Pulmonary artery endothelial cell (primary cell): ENCODE measurements at regions not wholly inside any gene's neighbourhood (a gene's known extent, or its start where the extent isn't known, plus 50 kb on each side); places are given as distances from the start of the nearest gene placed in this dataset.
"Not testable (repeated sequence)": the region's sequence is repeated elsewhere in the genome, so short reads cannot be mapped to it uniquely, and the experiment has no call there.

Experiments
- DNase-seq: peaks from one replicate; pipeline ENCODE4 v3.0.0-alpha.2; 2011; ENCODE audit warnings: low read depth, low spot score

DNA sequence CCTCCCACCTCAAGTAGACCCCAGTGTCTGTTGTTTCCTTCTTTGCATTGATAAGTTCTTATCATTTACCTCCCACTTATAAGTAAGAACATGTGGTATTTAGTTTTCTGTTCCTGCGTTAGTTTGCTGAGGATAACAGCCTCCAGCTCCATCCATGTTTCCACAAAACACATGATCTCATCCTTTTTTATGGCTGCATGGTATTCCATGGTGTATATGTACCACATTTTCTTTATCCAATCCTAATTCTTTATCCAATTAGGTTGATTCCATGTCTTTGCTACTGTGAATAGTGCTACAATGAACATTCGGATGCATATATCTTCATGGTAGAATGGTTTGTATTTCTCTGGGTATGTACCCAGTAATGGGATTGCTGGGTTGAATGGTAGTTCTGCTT is 102.5 kb upstream of the UGP2 start:
- not testable (repeated sequence) for DNase-seq

DNA sequence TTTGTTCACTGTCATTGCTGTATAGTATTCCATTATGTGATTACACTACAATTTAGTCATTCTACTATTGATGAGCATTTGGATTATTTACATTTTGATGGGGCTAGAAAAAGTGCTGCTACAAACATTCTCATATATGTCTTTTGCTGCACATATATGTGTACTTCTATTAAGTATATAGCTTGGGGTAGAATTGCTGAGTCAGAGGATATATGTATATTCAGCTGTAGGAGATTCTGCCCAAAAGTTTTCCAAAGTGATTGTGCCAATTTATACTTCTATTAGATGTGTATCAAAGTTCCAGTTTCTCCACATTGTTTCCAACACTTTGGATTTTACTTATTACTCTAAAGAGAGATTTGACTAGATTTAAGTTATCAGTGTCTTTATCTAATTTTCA is 101.7 kb upstream of the UGP2 start:
- no peak for DNase-seq

DNA sequence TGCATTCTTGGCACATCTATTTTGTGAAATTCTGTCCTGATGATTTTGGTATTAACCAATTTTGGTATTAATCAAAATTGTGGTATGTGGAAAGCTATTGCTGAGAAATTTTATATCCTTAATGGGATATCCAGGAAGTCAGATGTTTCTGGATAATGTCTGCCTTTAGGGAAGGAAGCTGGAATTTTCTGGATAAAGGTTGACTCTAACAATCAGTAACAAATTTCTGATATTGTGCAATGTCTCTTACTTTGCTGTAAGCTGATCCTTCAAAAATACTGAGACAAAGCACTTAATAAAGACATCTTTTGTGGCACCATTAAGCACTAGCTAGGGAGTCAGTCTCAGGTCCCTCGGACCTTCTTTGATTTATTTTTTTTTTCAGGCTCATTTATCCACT is 100.8 kb upstream of the UGP2 start:
- DNase-seq, result no peak

DNA sequence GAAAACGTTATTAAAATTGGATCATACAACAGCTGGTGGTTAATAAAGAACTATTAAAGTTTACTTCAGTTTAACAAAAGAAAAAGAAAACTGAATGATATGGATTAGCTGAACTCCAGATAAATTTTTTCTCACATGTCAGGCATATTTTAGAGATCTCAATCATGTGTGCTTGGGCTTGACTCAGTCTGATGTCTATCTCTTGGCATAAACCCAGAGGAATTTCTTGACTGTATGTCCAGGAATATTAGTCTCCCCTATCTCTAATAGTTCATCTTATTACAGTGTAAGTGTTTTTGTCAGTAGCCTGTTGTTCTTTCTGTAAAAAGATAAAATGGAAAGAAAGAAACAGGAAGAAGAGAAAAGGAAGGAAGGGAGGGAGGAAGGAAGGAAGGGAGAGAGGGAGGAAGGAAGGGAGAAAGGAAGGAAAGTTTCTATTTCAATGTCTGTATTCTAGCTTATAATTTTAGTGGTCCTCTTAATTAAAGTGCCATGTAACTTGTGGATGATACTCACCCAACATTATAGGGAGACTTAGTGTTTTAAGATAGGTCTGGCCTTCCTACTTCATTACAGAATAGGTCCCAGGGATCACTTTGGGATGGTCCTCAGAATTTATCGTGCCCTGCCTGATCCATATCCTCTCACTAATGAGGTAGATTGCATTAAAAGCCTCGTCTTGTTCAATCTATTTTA is 99.7 kb upstream of the UGP2 start:
- no peak for DNase-seq

DNA sequence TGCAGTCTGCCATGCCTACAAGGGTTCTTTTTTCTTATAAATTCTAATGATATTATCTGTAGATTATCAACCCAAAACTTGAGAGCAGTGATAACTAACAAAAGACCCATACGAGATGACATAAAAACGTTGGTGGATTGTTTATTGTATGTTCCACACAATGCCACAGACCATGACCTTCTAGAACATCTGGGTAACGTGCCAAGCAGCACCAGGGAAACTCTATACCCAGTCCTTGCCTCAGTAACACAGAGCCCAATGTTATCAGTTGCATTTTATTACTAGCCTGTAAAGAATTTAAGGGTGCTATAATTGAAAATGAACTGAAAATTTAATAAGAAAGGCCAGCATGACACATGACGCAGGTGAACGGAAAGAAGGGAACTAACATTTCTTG is 99.1 kb upstream of the UGP2 start:
- no peak for DNase-seq

DNA sequence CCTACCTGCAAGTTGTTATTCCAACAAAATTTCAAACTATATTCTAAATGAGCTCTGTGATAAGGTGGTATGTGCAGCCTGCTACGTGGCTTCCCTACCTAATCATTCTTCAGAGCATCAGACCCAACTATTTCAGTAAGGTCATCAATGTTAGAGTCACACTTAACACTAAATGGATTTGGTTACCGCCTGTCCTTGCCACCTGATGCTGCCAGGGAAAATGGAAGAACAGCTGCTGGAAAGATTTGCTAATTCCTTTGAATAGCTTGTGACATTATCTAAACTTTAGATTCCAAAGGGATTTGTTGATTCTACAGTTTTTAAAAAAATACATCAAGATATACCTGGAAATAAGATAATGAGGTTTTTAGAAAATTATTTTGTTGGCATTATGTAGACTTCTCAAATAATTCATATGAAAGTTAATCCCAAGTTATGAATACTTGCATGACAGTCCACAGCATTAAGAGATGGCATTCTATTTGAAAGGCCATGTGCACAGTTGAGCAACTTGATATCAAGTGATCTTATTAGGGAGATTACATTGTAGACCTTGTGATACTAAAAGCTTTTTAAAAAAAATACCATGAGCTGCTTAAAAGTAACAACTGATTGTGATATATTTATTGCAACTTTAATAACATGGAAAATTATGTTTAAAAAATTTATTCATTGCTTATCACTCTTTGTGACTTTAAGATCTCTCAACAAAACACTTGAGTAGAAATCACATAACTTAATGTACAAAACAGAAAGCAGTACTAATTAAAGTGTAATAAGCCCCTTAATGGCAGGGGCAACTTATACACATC is 98.3 kb upstream of the UGP2 start:
- DNase-seq, result no peak

DNA sequence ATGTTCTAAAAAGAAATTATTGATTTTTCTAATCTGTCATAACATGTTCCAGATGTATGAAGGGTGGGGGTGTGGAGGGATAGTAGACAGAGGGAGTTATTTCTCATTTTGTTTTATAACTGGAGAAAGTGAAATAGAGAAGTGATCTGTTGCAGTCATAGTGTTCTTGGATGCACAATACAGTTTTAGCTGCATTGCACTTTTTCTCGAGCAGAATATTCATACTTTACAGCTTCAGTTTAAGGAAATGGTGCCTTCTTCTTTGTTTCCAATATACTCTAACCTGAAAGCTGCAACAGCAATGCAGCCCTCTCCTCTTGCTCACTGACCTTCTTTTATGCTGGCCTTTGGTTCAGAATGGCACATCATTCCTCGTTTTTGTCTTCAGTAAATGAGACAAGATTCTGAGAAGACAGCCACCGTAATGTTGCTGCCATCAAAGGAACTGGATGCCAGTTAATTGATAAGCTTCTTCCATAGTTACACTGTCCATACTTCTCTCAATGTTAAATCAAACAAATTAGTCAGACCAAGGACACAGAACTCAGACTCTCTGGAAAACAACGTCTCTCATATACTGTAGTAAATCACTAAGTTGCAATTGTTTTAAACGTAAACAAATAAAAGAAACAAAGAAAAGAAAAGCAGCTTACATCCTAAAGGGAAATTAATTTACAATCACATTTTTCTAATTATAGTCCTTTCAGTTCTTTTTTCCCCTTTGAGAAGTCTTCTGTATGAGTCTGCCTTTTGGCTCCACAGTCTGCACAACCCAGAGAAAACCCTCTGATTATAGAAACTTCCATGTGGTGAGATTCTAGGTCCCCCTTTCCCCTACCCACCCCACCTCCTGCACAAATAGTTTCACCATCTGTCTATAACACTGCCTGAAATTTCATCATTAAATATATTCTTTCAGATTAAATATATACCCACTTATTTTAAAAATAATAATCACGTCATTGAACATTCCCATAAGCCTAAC is 97.4 kb upstream of the UGP2 start:
- DNase-seq, result no peak

DNA sequence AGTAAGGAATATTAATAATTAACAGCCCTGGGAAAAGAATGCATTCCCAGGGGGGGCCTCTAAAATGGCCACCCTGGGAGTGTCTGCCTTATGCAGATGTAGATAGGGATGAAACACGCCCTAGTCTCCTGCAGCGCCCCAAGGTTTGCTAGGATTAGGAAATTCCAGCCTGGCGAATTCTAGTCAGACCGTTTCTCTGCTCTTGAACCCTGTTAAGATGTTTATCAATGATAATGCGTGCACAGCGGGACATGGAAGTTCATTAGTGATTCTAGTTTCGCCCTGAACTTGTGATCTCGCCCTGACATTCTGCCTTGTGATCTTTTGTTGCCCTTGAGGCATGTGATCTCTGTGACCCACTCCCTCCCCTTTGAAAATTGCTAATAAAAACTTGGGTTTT is 95.1 kb upstream of the UGP2 start:
- not testable (repeated sequence) for DNase-seq

DNA sequence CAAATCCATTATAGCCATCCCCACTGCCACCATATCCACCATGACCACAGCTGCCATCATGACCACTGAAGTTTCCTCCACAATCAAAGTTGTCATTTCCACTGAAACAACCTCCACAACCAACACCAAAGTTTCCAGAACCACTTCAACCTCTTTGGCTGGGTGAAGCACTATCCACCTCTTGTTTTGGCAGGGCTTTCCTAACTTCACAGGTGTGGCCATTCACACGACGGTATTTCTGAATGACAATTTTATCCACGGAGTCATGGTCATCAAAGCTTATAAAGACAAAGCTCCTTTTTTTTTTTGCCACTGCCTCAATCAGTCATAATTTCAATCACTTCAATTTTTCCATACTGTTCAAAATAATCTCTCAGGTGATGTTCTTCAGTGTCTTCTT is 89.8 kb upstream of the UGP2 start:
- DNase-seq, result no peak

DNA sequence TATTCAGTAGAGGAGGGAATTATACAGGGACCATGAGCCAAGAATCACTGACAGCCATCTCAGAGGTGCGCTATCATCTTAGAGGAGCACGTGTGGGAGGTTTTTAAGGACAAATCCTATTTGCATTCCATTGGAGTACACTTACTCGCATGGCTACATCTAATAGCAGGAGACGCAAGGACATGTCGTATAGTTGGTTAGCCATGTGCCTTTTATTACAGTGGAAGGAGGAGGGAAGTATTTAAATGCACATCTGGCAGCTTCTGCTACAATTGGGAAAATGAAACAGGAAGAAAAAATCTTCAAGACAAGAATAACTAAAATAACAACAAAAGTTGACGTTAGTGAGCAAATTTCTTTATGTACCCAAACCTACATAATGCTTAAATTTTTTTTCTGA is 86.5 kb upstream of the UGP2 start:
- no peak for DNase-seq

DNA sequence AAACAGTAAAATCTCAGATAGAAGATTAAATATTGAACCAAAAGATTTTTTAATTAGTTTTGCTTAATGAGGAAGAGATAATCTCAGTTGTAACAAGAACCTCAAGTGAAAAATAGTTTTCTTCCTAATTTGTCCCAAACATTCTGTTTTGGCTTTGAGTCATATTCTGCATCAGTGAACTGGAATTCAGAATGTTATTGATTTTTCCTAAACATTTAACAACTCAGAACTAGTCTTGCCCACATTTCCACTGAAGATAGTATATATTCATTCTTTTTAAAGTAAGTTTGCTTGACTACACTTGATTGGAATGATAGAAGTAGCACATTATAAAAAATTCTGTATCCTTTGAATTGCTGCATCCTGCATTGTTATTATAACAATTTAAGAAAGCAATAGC is 85.7 kb upstream of the UGP2 start:
- DNase-seq, result no peak

DNA sequence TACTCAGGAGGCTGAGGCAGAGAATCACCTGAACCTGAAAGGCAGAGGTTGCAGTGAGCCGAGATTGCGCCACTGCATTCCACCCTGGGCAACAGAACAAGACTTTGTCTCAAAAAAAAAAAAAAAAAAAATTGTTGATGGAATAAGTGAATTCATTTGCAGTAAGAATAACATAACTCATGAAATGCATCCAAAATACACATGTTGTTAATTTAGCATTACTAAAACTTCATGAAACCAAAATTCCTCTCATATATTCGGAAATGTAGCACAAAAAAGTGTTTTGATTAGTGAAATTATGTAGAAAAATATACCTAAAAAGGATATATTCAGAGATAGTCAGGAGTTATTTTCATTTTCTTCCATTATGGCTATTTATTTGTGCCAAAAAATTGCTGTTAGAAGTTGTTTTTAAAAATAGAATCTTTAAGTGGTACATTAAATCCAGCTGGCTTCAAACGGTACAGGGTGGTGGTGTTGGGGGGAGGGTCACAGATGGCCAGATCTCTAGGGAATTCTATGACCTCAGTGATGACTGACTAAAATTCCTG is 78.2 kb upstream of the UGP2 start:
- no peak for DNase-seq

DNA sequence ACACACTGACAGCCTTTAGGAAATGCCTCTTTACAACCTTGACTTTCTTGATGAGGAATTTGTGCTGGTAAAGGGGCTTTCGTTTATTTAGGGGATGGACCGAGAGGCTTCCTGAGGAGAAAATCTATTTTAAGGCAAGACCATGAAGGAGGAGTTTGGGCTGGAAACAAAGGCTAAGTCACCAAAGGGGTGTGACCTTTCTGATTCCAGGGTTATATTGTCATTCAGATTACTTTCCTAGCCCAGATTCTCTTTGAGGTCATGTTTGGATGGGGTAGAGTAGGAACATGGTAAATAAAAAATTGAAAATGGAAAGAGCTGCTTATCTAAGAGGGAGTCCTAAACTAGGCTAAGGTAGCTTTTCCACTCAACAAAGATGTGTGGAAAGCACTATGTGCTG is 77.1 kb upstream of the UGP2 start:
- DNase-seq, result no peak

DNA sequence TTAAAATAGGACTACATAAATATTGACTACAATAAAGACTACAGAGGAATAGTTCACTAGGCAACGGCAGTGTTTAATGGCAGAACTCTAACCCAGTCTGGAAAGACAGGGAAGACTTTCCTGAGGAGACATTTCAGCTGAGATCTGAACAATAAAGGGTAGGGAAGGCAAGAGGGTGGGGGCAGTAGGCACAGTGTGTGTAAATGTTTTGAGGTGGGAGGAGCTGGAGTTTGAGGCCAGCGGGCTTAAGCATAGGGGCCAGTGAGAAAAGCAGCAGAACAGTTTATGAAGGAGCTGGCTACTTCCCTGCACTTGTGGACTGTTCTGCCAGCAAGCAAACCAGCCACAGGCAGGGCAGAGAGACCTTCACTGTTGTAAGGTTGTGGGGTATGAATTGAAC is 76.6 kb upstream of the UGP2 start:
- DNase-seq, result no peak

DNA sequence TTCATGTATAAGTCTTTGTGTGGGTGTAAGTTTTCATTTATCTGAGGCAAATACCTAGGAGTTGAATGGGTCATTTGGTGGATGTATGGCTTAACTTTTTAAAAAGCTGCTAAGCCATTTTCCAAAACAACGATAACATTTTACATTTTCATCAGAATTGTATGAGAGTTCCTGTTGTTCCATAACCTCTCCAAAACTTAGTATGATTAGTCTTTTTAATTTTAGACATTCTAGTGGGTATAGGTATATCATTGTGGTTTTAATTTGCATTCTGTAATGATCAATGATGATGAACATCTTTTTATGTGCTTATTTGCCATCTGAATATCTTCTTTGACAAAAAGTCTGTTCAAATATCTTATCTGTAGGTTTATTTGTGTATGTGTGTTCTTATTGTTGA is 74.4 kb upstream of the UGP2 start:
- no peak for DNase-seq

DNA sequence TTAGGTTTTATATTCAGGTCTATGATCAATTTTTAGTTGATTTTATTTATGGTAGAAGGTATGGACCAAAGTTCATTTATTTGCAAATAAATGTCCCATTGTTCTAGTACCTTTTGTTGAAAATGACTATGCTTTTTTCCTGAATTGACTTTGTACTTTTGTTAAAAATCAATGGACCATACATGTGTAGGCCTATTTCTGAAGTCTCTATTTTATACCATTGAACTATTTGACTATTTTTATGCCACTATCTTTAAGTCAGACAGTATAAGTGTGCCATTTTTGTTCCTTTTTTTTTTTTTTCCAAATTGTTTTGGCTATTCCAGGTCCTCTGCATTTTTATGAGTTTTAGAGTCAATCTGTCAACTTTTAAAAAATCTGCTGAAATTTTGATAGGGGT is 73.6 kb upstream of the UGP2 start:
- DNase-seq, result no peak

DNA sequence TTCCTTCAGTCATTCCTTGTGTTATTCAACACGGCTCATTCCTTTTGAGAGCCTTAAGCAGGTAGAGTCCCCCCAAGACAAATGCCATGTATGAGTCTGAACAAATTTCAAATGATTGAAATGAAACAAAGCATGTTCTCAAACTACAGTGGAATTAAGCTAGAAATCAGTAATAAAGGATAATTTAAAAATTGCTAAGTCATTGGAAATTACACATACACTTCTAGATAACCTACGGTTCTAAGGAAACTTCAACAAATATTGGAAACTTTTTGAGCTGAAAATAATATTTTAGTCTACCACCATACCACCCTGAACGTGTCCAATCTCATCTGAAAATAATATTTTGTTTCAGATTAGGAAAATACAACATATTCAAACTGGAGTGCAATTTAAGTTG is 71.8 kb upstream of the UGP2 start:
- no peak for DNase-seq

DNA sequence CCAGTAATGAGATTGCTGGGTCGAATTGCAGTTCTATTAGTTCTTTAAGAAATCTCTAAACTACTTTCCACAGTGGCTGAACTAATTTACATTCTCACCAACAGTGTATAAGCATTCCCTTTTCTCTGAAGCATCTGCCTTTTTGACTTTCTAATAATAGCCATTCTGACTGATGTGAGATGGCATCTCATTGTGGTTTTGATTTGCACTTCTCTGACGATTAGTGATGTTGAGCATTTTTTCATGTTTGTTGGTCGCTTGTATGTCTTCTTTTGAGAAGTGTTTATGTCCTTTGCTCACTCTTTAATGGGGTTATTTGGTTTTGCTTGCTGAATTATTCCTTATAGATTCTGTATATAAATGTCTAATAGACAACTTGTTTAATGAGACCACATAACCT is 69.6 kb upstream of the UGP2 start:
- no peak for DNase-seq

DNA sequence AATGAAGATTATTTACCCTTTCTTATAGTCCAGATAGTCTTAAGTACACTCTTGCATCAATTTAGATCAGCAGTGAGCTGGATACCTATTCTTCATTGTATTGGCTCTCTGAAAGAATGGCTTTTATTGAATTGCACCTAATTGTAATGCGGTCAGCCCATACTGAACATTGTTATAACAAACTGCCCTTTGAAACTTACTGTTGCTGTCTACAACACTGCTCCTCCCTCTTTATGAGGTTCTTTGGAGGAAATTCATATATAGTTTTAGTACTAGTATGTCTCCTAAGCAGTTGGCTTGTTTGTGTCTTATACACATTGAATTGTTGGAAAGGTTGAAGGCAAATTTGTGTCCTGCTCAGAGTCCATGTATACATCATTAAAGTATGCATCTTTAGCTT is 66.5 kb upstream of the UGP2 start:
- no peak for DNase-seq

DNA sequence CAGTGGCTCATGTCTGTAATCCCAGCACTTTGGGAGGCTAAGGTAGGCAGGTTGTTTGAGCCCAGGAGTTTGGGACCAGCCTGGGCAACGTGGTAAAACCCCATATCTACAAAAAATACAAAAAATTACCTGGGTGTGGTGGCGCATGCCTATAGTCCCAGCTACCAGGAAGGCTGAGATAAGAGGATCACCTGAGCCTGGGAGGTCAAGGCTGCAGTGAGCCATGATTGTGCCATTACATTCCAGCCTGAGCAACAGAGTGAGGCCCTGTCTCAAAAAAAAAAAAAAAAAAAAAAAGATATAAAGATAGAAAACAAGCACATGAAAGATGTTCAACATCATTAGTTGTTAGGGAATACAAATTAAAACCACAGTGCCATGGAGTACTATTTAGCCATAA is 65.3 kb upstream of the UGP2 start:
- no peak for DNase-seq

DNA sequence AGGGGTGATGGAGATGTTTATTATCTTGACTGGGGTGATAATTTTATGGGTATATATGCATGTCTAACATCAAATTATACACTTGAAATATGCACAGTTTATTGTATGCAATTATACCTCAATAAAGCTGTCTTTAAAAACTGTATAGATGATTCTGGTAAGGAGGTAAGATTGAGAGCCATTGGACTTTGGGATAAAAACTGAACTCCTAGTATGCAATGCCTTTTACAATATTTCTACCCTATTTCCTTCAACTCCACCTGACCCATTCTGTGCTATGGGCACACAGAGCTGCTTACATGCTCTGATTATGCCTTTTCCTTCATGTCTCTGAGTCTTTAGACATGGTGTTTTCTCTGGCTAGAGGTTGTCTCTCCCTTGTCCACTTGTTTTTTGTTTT is 63.9 kb upstream of the UGP2 start:
- no peak for DNase-seq

DNA sequence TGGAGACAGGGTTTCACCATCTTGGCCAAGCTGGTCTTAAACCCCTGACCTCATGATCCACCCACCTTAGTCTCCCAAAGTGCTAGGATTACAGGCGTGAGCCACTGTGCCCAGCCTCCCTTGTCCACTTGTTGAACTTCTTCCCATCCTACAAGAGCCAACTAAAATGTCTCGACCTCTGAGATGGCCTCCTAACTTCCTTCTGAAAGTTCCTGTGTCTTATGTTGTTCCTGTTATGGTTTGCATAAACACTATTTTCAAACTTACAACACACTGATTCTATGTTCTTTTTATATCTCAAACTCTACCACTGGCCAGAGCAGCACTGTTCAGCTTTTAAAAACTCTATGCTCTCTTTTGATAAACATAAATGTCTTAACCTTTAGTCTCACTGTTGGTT is 63.3 kb upstream of the UGP2 start:
- DNase-seq, result no peak
